IPS-NIHi11 (cell line): ENCODE measurements at regions not wholly inside any gene's neighbourhood (a gene's known extent, or its start where the extent isn't known, plus 50 kb on each side); places are given as distances from the start of the nearest gene placed in this dataset.

ENCODE experiments used
- DNase-seq: peaks from one replicate; pipeline ENCODE4 v3.0.0; 2012; ENCODE audit warnings: mixed read lengths, low spot score

GRCh38 chr1:5713101-5714010 lies 278.9 kb downstream of the NPHP4 start:
- DNase-seq, result no peak

GRCh38 chr1:5711956-5712645 lies 280.1 kb downstream of the NPHP4 start:
- DNase-seq, result no peak

GRCh38 chr1:5711079-5711478 lies 281.1 kb downstream of the NPHP4 start:
- no peak for DNase-seq

- no peak for DNase-seq
These were observed 282.2 kb downstream of the NPHP4 start for GRCh38 chr1:5709976-5710375.

- no peak for DNase-seq
These were observed 282.7 kb downstream of the NPHP4 start for GRCh38 chr1:5709461-5709975.

GRCh38 chr1:5708346-5709245 lies 283.6 kb downstream of the NPHP4 start:
- DNase-seq, result no peak

- DNase-seq, result peak; percentile 63
These were observed 284.5 kb downstream of the NPHP4 start for GRCh38 chr1:5707566-5708345.

- no peak for DNase-seq
These were observed 286.0 kb downstream of the NPHP4 start for GRCh38 chr1:5706239-5706638.

GRCh38 chr1:5705751-5706150 lies 286.5 kb downstream of the NPHP4 start:
- no peak for DNase-seq

GRCh38 chr1:5704561-5705514 lies 287.4 kb downstream of the NPHP4 start:
- no peak for DNase-seq

GRCh38 chr1:5701642-5702041 lies 290.6 kb downstream of the NPHP4 start:
- no peak for DNase-seq

GRCh38 chr1:5693568-5693967 lies 298.7 kb downstream of the NPHP4 start:
- no peak for DNase-seq

GRCh38 chr1:5692664-5693063 lies 299.6 kb downstream of the NPHP4 start:
- DNase-seq, result no peak

- no peak for DNase-seq
These were observed 300.3 kb downstream of the NPHP4 start for GRCh38 chr1:5691795-5692509.

GRCh38 chr1:5690898-5691297 lies 301.3 kb downstream of the NPHP4 start:
- no peak for DNase-seq

- DNase-seq, result no peak
These were observed 301.9 kb downstream of the NPHP4 start for GRCh38 chr1:5690291-5690690.

- no peak for DNase-seq
These were observed 303.8 kb downstream of the NPHP4 start for GRCh38 chr1:5688081-5689077.
